ENCODE measurements at regions not wholly inside any gene's neighbourhood (a gene's known extent, or its start where the extent isn't known, plus 50 kb on each side); places are given as distances from the start of the nearest gene placed in this dataset.

GRCh38 chr18:73636355-73636754 is 511.3 kb downstream of the FBXO15 start:
- no peak for DNase-seq

GRCh38 chr18:73626859-73627258 is 520.8 kb downstream of the FBXO15 start:
- no peak for DNase-seq

- DNase-seq: no peak
Measured at GRCh38 chr18:73626221-73626620, 521.4 kb downstream of the FBXO15 start.

- DNase-seq: no peak
Measured at GRCh38 chr18:73621091-73621490, 526.5 kb downstream of the FBXO15 start.

GRCh38 chr18:73617981-73618380 is 529.7 kb downstream of the FBXO15 start:
- DNase-seq: no peak

GRCh38 chr18:73615506-73615905 is 532.1 kb downstream of the FBXO15 start:
- no peak for DNase-seq

GRCh38 chr18:73614812-73615211 is 532.8 kb downstream of the FBXO15 start:
- DNase-seq: no peak

- DNase-seq: no peak
Measured at GRCh38 chr18:73613706-73614340, 533.8 kb downstream of the FBXO15 start.

GRCh38 chr18:73597832-73598615 is 549.6 kb downstream of the FBXO15 start:
- no peak for DNase-seq

GRCh38 chr18:73594749-73595148 is 552.9 kb downstream of the FBXO15 start:
- DNase-seq: no peak

GRCh38 chr18:73593207-73593606 is 554.4 kb downstream of the FBXO15 start:
- DNase-seq: no peak

- DNase-seq: no peak
Measured at GRCh38 chr18:73590950-73591349, 556.7 kb downstream of the FBXO15 start.

GRCh38 chr18:73579698-73580097 is 567.9 kb downstream of the FBXO15 start:
- DNase-seq: no peak

GRCh38 chr18:73577365-73577764 is 570.3 kb downstream of the FBXO15 start:
- no peak for DNase-seq

GRCh38 chr18:73563901-73564472 is 583.6 kb downstream of the FBXO15 start:
- DNase-seq: no peak

- DNase-seq: no peak
Measured at GRCh38 chr18:73563345-73563744, 584.3 kb downstream of the FBXO15 start.

GRCh38 chr18:73556904-73557303 is 590.7 kb downstream of the FBXO15 start:
- DNase-seq: no peak

GRCh38 chr18:73552171-73552570 is 595.5 kb downstream of the FBXO15 start:
- no peak for DNase-seq

- no peak for DNase-seq
Measured at GRCh38 chr18:73551211-73551610, 596.4 kb downstream of the FBXO15 start.

GRCh38 chr18:73549236-73549635 is 598.4 kb downstream of the FBXO15 start:
- no peak for DNase-seq

- DNase-seq: no peak
Measured at GRCh38 chr18:73545472-73545871, 602.2 kb downstream of the FBXO15 start.

- DNase-seq: no peak
Measured at GRCh38 chr18:73544617-73545016, 603.0 kb downstream of the FBXO15 start.

GRCh38 chr18:73544032-73544431 is 603.6 kb downstream of the FBXO15 start:
- no peak for DNase-seq

GRCh38 chr18:73535990-73536389 is 611.6 kb downstream of the FBXO15 start:
- DNase-seq: no peak

All from right kidney (tissue), 1 donor.